ENCODE measurements at regions not wholly inside any gene's neighbourhood (a gene's known extent, or its start where the extent isn't known, plus 50 kb on each side); places are given as distances from the start of the nearest gene placed in this dataset.

GRCh38 chr9:26216702-26217101 is 538.5 kb upstream of the TUSC1 start:
- Histone ChIP-seq H2BK12ac (ENCODE audit: low read depth, low read length) (no peak overlapping the region), H3K4ac (replicated peaks; ENCODE audit: insufficient read length, low read depth, low read length) (no peak overlapping the region)
- TF ChIP-seq GABPA (IDR thresholded peaks at IDR 0.05; ENCODE audit: borderline replicate concordance, insufficient read depth, low read length), result no peak
- TF ChIP-seq RBBP5 (IDR thresholded peaks at IDR 0.05; ENCODE audit: borderline replicate concordance, low read depth, low read length), result no peak
- no peak for TF ChIP-seq USF2 (IDR thresholded peaks at IDR 0.05; ENCODE audit: low read length)
- TF ChIP-seq BRCA1 (IDR thresholded peaks at IDR 0.05; ENCODE audit: low read depth, low read length), result no peak
- TF ChIP-seq CTBP2 (IDR thresholded peaks at IDR 0.05; ENCODE audit: borderline replicate concordance, insufficient read depth, insufficient read length, low read length), result no peak
- TF ChIP-seq TCF12 (IDR thresholded peaks at IDR 0.05; ENCODE audit: low read depth, low read length), result no peak
- no peak for TF ChIP-seq EGR1 (IDR thresholded peaks at IDR 0.05; ENCODE audit: borderline replicate concordance, low read depth, low read length)
- TF ChIP-seq SP2 (IDR thresholded peaks at IDR 0.05; ENCODE audit: low read length), result no peak
- no peak for TF ChIP-seq KDM4A (IDR thresholded peaks at IDR 0.05; ENCODE audit: low read depth, low read length, severe bottlenecking)
- no peak for TF ChIP-seq BCL11A (IDR thresholded peaks at IDR 0.05; ENCODE audit: low read depth in 2 of 2, low read length in 2 of 2)
- no peak for TF ChIP-seq SAP30 (IDR thresholded peaks at IDR 0.05; ENCODE audit: insufficient read depth, insufficient replicate concordance, low read length)
- TF ChIP-seq SP4 (IDR thresholded peaks at IDR 0.05; ENCODE audit: low read length), result no peak
- no peak for TF ChIP-seq KDM5A (IDR thresholded peaks at IDR 0.05; ENCODE audit: low read length)
- TF ChIP-seq SP1 (IDR thresholded peaks at IDR 0.05; ENCODE audit: low read depth, low read length), result no peak
- TF ChIP-seq POLR2AphosphoS5 (IDR thresholded peaks at IDR 0.05; ENCODE audit: low read depth, low read length), result no peak

More at GRCh38 chr9:26216702-26217101, 538.5 kb upstream of the TUSC1 start:
- Histone ChIP-seq H4K8ac (ENCODE audit: extremely low read depth, insufficient read depth, low read length) (no peak overlapping the region), H4K20me1 (replicated peaks in 1 of 2; ENCODE audit: control insufficient read depth in 1 of 2, insufficient read depth in 2 of 2, low read length in 2 of 2) (no peaks in the 10 kb centered on the region), H3K79me2 (ENCODE audit: control insufficient read depth in 1 of 2, insufficient read depth in 2 of 2, low read length in 2 of 2) (no peaks in the 10 kb centered on the region), H2AFZ (ENCODE audit: low read length) (no peak overlapping the region), H3K56ac (replicated peaks; ENCODE audit: insufficient read length, low read depth, low read length) (no peak overlapping the region), H3K4me1 (replicated peaks in 1 of 4; ENCODE audit: control insufficient read depth in 3 of 4, insufficient read depth in 4 of 4, low read length in 3 of 4) (no peaks in the 10 kb centered on the region), H4K91ac (replicated peaks; ENCODE audit: insufficient read length, low read length) (no peak overlapping the region), H4K5ac (ENCODE audit: insufficient read length, low read depth, low read length) (no peak overlapping the region), H3K23me2 (ENCODE audit: low read depth, low read length) (no peaks in the 10 kb centered on the region), H3K14ac (ENCODE audit: insufficient read length) (no peak overlapping the region), H3K9ac (replicated peaks in 1 of 4; ENCODE audit: extremely low read depth in 1 of 4, low read depth in 3 of 4, low read length in 3 of 4) (no peak overlapping the region), H2BK15ac (ENCODE audit: low read length) (no peak overlapping the region), H3K9me3 (ENCODE audit: insufficient read depth in 2 of 2, low read depth in 1 of 2, low read length in 1 of 2) (peaks cover 0 to 18% of the 10 kb centered on the region in 2 experiments; a peak in 2 of 4 replicates), H3K27ac (ENCODE audit: low read depth, low read length) (no peak overlapping the region), H2AK5ac (ENCODE audit: low read depth, low read length) (no peak overlapping the region), H3K36me3 (ENCODE audit: control insufficient read depth in 2 of 4, insufficient read depth in 4 of 4, low read length in 3 of 4) (0 out of 8 replicates have a peak, but pooled peaks cover 0 to 3% (median 0%) of the 10 kb centered on the region in 4 experiments), H3K27me3 (replicated peaks in 1 of 4; ENCODE audit: control insufficient read depth in 3 of 4, extremely low read depth in 1 of 4, insufficient read depth in 3 of 4, low read length in 3 of 4) (no peaks in the 10 kb centered on the region), H2BK20ac (ENCODE audit: low read length) (no peak overlapping the region), H2BK120ac (replicated peaks; ENCODE audit: low read depth, low read length) (no peak overlapping the region), H2BK5ac (ENCODE audit: low read depth, low read length) (no peak overlapping the region), H3K4me2 (ENCODE audit: insufficient read depth in 1 of 2, low read depth in 2 of 2, low read length in 2 of 2) (no peak overlapping the region), H3K18ac (ENCODE audit: extremely low read depth, low read length) (no peak overlapping the region), H3K4me3 (ENCODE audit: extremely low read depth in 1 of 4, insufficient read depth in 2 of 4, low read depth in 3 of 4, low read length in 4 of 4) (no peak overlapping the region), H3K79me1 (ENCODE audit: low read depth, low read length) (no peaks in the 10 kb centered on the region), H3K23ac (ENCODE audit: insufficient read length) (no peak overlapping the region)
- DNase-seq (ENCODE audit: low read depth in 1 of 2, low spot score in 2 of 2), result no peak
- ChIA-PET CTCF (ENCODE audit: partially characterized antibody) (no interaction called here), POLR2A (ENCODE audit: partially characterized antibody) (no interaction called here)
- 67% methylated on average over 1 of the region's 1 CpG; no CpG with 5 or more reads in 1 of the 2 experiments for WGBS, 2 experiments (ENCODE audit: extremely low coverage in 1 of 2, insufficient coverage in 1 of 2, insufficient read length in 1 of 2, insufficient replicate concordance in 2 of 2, low coverage in 1 of 2, low lambda C conversion rate in 2 of 2, missing lambda C conversion rate in 1 of 2)
- no peak for FAIRE-seq
